OCI-M1 (cell line): ENCODE measurements at regions not wholly inside any gene's neighbourhood (a gene's known extent, or its start where the extent isn't known, plus 50 kb on each side); places are given as distances from the start of the nearest gene placed in this dataset.
A peak's percentile ranks its signal among the peaks of the same experiment; 100 is the strongest.
"Not testable (repeated sequence)": the region's sequence is repeated elsewhere in the genome, so short reads cannot be mapped to it uniquely, and the experiment has no call there.

ENCODE experiments used
- DNase-seq: peaks from one replicate; lab custom pipeline; 2025; lab: John Stamatoyannopoulos, UW

GRCh38 chr21:28877318-28877884, 115.3 kb downstream of the LTN1 start:
- DNase-seq, result no peak

GRCh38 chr21:28875078-28875477, 117.6 kb downstream of the LTN1 start:
- DNase-seq, result no peak

GRCh38 chr21:28872218-28872617, 120.5 kb downstream of the LTN1 start:
- DNase-seq, result no peak

- DNase-seq, result no peak
Measured at GRCh38 chr21:28871388-28872010, 121.2 kb downstream of the LTN1 start.

GRCh38 chr21:28867401-28867800, 125.3 kb downstream of the LTN1 start:
- no peak for DNase-seq

GRCh38 chr21:28865488-28866186, 127.0 kb downstream of the LTN1 start:
- no peak for DNase-seq

- no peak for DNase-seq
Measured at GRCh38 chr21:28858424-28858823, 134.3 kb downstream of the LTN1 start.

GRCh38 chr21:28857752-28858151, 134.9 kb downstream of the LTN1 start:
- no peak for DNase-seq

GRCh38 chr21:28856588-28857250, 136.0 kb downstream of the LTN1 start:
- DNase-seq, result no peak

- no peak for DNase-seq
Measured at GRCh38 chr21:28852706-28853105, 140.0 kb downstream of the LTN1 start.

GRCh38 chr21:28851645-28852044, 141.0 kb downstream of the LTN1 start:
- DNase-seq, result no peak

- DNase-seq, result peak; percentile 21
Measured at GRCh38 chr21:28839237-28839636, 153.4 kb downstream of the LTN1 start.

- not testable (repeated sequence) for DNase-seq
Measured at GRCh38 chr21:28837426-28837825, 155.3 kb downstream of the LTN1 start.

GRCh38 chr21:28836588-28836987, 156.1 kb downstream of the LTN1 start:
- peak; percentile 11 for DNase-seq

- DNase-seq, result no peak
Measured at GRCh38 chr21:28834335-28835238, 158.1 kb downstream of the LTN1 start.

GRCh38 chr21:28833609-28834008, 159.1 kb downstream of the LTN1 start:
- DNase-seq, result no peak

GRCh38 chr21:28833182-28833581, 159.5 kb downstream of the LTN1 start:
- DNase-seq, result peak; percentile 46

- DNase-seq, result peak; percentile 42
Measured at GRCh38 chr21:28832715-28833061, 160.0 kb downstream of the LTN1 start.

- DNase-seq, result peak; percentile 82
Measured at GRCh38 chr21:28832013-28832714, 160.5 kb downstream of the LTN1 start.

GRCh38 chr21:28828981-28829380, 163.7 kb downstream of the LTN1 start:
- no peak for DNase-seq

- DNase-seq, result no peak
Measured at GRCh38 chr21:28828021-28828420, 164.7 kb downstream of the LTN1 start.
